SU-DHL-6 (cell line): ENCODE measurements at regions not wholly inside any gene's neighbourhood (a gene's known extent, or its start where the extent isn't known, plus 50 kb on each side); places are given as distances from the start of the nearest gene placed in this dataset.

Experiments
- H2AFZ ChIP-seq: fragments of 200-600 bp; sonication (generic); 2 replicates; pipeline ENCODE4 v1.6.1; 2014; ENCODE audit warnings: low read depth, mild to moderate bottlenecking, moderate library complexity, mixed read lengths, antibody characterized with exemption, low read length; ENCODE audit not compliant: severe bottlenecking
- H3F3A ChIP-seq: fragments of 200-600 bp; shearing (Covaris generic); 2 replicates; pipeline ENCODE4 v1.6.0; 2016; ENCODE audit warnings: antibody characterized with exemption, mild to moderate bottlenecking; ENCODE audit not compliant: insufficient read depth
- H3K27ac ChIP-seq: fragments of 200-600 bp; sonication (generic); 2 replicates; pipeline ENCODE4 v1.5.1; 2016; ENCODE audit warnings: low read depth, mild to moderate bottlenecking, low read length, moderate library complexity, mixed read lengths
- H3K27me3 ChIP-seq: fragments of 200-600 bp; sonication (generic), shearing (Covaris generic); 2 replicates; pipeline ENCODE4 v1.6.0; 2014; ENCODE audit warnings: mild to moderate bottlenecking, low read length
- H3K36me3 ChIP-seq: fragments of 200-600 bp; sonication (generic); 2 replicates; pipeline ENCODE4 v1.6.1; 2014; ENCODE audit warnings: mild to moderate bottlenecking, low read length, mixed read lengths
- H3K4me2 ChIP-seq: fragments of 300-600, 200-600 bp; shearing (Covaris generic), sonication (generic); 2 replicates; pipeline ENCODE4 v1.6.0; 2014; ENCODE audit warnings: low read length, low read depth, mild to moderate bottlenecking; ENCODE audit not compliant: poor library complexity, severe bottlenecking
- H3K4me3 ChIP-seq: fragments of 200-600 bp; sonication (generic); 2 replicates; pipeline ENCODE4 v1.5.1; 2014; ENCODE audit warnings: antibody characterized with exemption, low read length, mild to moderate bottlenecking, mixed read lengths; ENCODE audit not compliant: insufficient read depth, poor library complexity, severe bottlenecking
- H3K79me2 ChIP-seq: fragments of 200-600 bp; sonication (generic); 2 replicates; pipeline ENCODE4 v1.6.1; 2014; ENCODE audit warnings: mild to moderate bottlenecking, low read length, moderate library complexity; ENCODE audit not compliant: insufficient read depth
- H3K9ac ChIP-seq: fragments of 200-600 bp; sonication (generic); 2 replicates; pipeline ENCODE4 v1.7.0; 2014; ENCODE audit warnings: mild to moderate bottlenecking, low read length
- H3K9me2 ChIP-seq: fragments of 200-600 bp; sonication (generic); replicated peaks from 2 replicates; pipeline ENCODE4 v1.6.1; 2014; ENCODE audit warnings: low read length; ENCODE audit not compliant: insufficient read depth
- H3K9me3 ChIP-seq: fragments of 200-600 bp; sonication (generic); 2 replicates; pipeline ENCODE4 v1.6.1; 2014; ENCODE audit warnings: low read length, mixed read lengths; ENCODE audit not compliant: insufficient read depth
- H4K20me1 ChIP-seq: fragments of 200-600 bp; sonication (generic); 2 replicates; pipeline ENCODE4 v1.6.1; 2014; ENCODE audit warnings: low read depth, mild to moderate bottlenecking, antibody characterized with exemption, low read length, moderate library complexity, mixed read lengths
- CTCF ChIP-seq: fragments of 200-600 bp; sonication (generic); IDR thresholded peaks from one replicate; pipeline ENCODE4 v1.5.1; 2017; ENCODE audit warnings: antibody characterized with exemption, mild to moderate bottlenecking, low read length, moderate library complexity; ENCODE audit not compliant: insufficient read depth, poor library complexity, severe bottlenecking
- EZH2phosphoT487 ChIP-seq: fragments of 200-600 bp; sonication (generic), shearing (Covaris generic); conservative IDR thresholded peaks from 2 replicates; pipeline ENCODE4 v1.6.1; 2018; ENCODE audit warnings: mild to moderate bottlenecking, antibody characterized with exemption, low read length, moderate library complexity, mixed read lengths

GRCh38 chr9:11319538-11319937 is 706.7 kb upstream of the PTPRD start:
- Histone ChIP-seq H3K9me3 (no peaks in the 10 kb centered on the region), H3K4me3 (no peak overlapping the region), H3K9me2 (no peaks in the 10 kb centered on the region), H4K20me1 (no peaks in the 10 kb centered on the region), H3K36me3 (no peaks in the 10 kb centered on the region), H2AFZ (no peak overlapping the region), H3K79me2 (no peaks in the 10 kb centered on the region), H3K4me2 (no peak overlapping the region), H3K27me3 (no peaks in the 10 kb centered on the region), H3K9ac (no peak overlapping the region), H3F3A (no peaks in the 10 kb centered on the region), H3K27ac (no peak overlapping the region)
- TF ChIP-seq CTCF (no peak), EZH2phosphoT487 (no peak)

GRCh38 chr9:11320989-11321388 is 708.2 kb upstream of the PTPRD start:
- Histone ChIP-seq H4K20me1 (no peaks in the 10 kb centered on the region), H3K4me3 (no peak overlapping the region), H3K9me2 (no peaks in the 10 kb centered on the region), H3F3A (no peaks in the 10 kb centered on the region), H2AFZ (no peak overlapping the region), H3K36me3 (no peaks in the 10 kb centered on the region), H3K27ac (no peak overlapping the region), H3K4me2 (no peak overlapping the region), H3K9ac (no peak overlapping the region), H3K79me2 (no peaks in the 10 kb centered on the region), H3K27me3 (no peaks in the 10 kb centered on the region), H3K9me3 (no peaks in the 10 kb centered on the region)
- no peak for TF ChIP-seq EZH2phosphoT487
- TF ChIP-seq CTCF, result no peak

- no peaks in the 10 kb centered on the region for H3K79me2 ChIP-seq
- H3K36me3 ChIP-seq, result no peaks in the 10 kb centered on the region
- no peak overlapping the region for H3K9ac ChIP-seq
- no peak overlapping the region for H3K4me3 ChIP-seq
- H3K27me3 ChIP-seq, result no peaks in the 10 kb centered on the region
- no peaks in the 10 kb centered on the region for H4K20me1 ChIP-seq
- H3K4me2 ChIP-seq, result no peak overlapping the region
- no peak overlapping the region for H2AFZ ChIP-seq
- no peaks in the 10 kb centered on the region for H3F3A ChIP-seq
- H3K9me3 ChIP-seq, result no peaks in the 10 kb centered on the region
- no peak for TF ChIP-seq CTCF
- TF ChIP-seq EZH2phosphoT487, result no peak
- no peak overlapping the region for H3K27ac ChIP-seq
- no peaks in the 10 kb centered on the region for H3K9me2 ChIP-seq
Measured at GRCh38 chr9:11323457-11323856, 710.7 kb upstream of the PTPRD start.

GRCh38 chr9:11326231-11326630 is 713.4 kb upstream of the PTPRD start:
- H3K36me3 ChIP-seq, result no peaks in the 10 kb centered on the region
- no peak overlapping the region for H3K4me3 ChIP-seq
- peaks cover 10% of the 10 kb centered on the region; the same call in 1 of the 2 replicates for H3K9me3 ChIP-seq
- H3F3A ChIP-seq, result no peaks in the 10 kb centered on the region
- no peak overlapping the region for H3K4me2 ChIP-seq
- no peak for TF ChIP-seq CTCF
- TF ChIP-seq EZH2phosphoT487, result no peak
- H3K27ac ChIP-seq, result no peak overlapping the region
- H4K20me1 ChIP-seq, result no peaks in the 10 kb centered on the region
- no peak overlapping the region for H2AFZ ChIP-seq
- no peak overlapping the region for H3K9ac ChIP-seq
- H3K79me2 ChIP-seq, result no peaks in the 10 kb centered on the region
- no peaks in the 10 kb centered on the region for H3K9me2 ChIP-seq
- no peaks in the 10 kb centered on the region for H3K27me3 ChIP-seq
